ENCODE measurements at regions not wholly inside any gene's neighbourhood (a gene's known extent, or its start where the extent isn't known, plus 50 kb on each side); places are given as distances from the start of the nearest gene placed in this dataset.

GRCh38 chr20:50389808-50390684 is 120.1 kb upstream of the PTPN1 start:
- TF ChIP-seq CTCF (IDR thresholded peaks at IDR 0.05 in 4 of 5, conservative IDR thresholded peaks at IDR 0.05 in 1 of 5) (no peak), POLR2A (IDR thresholded peaks at IDR 0.05) (no peak)

Data from gastrocnemius medialis (tissue), 4 donors.